NCI-H446 (cell line): ENCODE measurements at regions not wholly inside any gene's neighbourhood (a gene's known extent, or its start where the extent isn't known, plus 50 kb on each side); places are given as distances from the start of the nearest gene placed in this dataset.

Source experiments
- DNase-seq, 2 experiments: peaks; one replicate each; lab custom pipeline; 2025; lab: John Stamatoyannopoulos, UW

DNA sequence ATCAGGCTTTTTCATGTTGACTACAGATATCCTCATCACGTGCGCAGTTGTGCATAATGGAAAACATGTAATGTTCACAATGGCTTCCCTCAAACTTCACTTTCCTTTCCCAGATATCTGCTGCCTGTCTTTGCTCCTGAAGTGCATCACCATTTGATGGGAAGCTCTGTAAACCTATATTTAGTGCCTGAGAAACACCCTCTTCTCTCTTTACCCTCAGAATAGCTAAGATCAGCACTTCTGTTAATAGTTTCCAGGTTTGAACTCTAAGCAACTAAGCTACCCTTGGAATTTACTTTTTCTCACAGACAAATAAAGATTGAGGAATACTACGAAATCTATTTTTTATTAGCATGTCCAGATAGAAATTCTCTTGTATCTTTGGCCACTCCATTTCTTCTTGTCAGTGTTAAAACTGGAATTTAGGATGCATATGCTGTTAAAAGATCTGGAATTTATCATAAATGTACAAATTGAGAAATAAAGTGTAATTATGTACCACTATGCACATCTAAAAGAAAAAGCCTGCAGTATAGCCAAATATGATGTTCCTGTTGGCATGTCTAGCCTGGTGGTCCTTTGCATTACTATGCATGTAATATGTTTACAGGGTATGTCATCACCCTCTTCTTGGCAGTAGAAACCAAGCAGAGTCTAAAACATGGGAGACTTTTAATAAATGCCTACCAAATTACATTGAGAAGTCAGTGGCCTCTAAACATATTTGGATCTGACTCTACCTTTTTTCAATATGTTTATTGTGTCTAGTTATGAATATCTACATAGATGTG lies 278.7 kb downstream of the FIGN start:
- no peak for DNase-seq

GRCh38 chr2:163455815-163456214 lies 280.0 kb downstream of the FIGN start:
- no peak for DNase-seq

DNA sequence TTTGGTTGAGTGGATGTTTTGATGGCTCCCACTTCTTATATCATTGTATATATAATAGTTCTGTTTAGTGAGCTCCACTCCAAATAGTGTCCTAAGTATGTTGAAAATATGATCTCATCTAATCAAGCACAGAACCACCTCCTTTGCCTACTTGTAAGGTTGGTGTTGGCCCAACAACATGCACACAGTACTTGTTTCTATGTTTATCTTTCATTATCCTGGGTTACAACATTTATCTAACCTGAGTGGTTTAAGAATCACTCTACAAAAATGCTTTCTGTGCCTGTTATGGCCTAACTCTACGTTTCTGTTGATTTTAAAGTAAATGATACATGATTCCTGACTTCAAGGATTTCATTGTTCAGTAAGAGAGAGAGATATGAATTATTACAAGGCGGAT lies 281.9 kb downstream of the FIGN start:
- DNase-seq: no peak

- no peak for DNase-seq
Observed at GRCh38 chr2:163441603-163442002, 294.2 kb downstream of the FIGN start.

GRCh38 chr2:163436963-163437362 lies 298.8 kb downstream of the FIGN start:
- DNase-seq: no peak

DNA sequence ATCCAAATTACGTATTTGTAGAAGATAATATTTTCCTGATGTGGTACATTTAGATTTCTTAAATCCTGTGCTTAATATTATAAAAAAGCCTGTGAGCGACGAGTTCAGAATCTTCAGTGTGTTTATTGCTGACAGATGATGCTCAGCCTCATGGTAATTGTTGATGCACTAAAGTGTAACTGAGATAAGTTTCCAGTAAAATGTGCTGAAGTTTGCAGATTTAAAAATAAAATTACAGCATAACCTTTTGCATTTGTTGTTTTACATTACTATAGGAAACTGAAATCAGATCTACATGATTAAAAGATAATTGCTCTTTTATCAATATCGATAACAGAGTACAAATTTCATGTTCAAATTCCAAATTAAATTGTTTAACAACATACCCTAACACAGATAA lies 307.6 kb downstream of the FIGN start:
- DNase-seq: no peak

GRCh38 chr2:163420604-163421003 lies 315.2 kb downstream of the FIGN start:
- DNase-seq: no peak

- DNase-seq: no peak
Observed at GRCh38 chr2:163419000-163419830, 316.6 kb downstream of the FIGN start.

DNA sequence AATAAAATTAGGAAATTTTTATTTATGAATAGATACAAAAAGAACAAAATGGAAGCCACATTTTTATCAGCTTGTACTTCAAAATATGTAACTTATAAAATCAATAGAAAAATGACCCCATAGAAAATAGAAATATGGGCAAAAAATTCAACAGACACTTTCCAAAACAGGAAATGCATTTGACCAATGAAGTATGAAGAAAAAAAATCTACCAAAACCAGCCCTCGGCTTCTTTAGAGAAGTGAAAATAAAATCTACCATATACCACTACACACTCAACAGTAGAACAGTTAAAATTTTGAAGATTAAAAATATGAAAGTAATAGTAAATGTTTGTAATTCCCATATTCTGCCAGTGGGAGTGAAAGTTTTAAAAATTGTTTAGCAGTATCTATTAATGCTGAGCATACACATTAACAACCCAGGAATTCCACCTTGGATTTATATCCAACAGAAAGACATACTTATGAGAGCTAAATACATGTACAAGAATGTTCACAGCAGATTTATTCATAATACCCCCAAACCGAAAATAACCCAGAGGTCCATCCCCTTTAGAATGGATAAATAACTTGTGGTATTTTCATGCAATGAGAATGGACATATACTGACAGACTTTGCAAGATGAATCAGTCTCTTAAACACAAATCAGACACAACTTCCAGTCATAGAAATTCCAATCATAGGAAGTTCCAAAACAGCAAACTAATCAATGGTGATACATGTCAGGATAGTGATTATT lies 318.0 kb downstream of the FIGN start:
- no peak for DNase-seq

GRCh38 chr2:163414121-163414520 lies 321.7 kb downstream of the FIGN start:
- DNase-seq: no peak

- DNase-seq: no peak
Observed at GRCh38 chr2:163407296-163407695, 328.5 kb downstream of the FIGN start.

GRCh38 chr2:163405298-163405697 lies 330.5 kb downstream of the FIGN start:
- no peak for DNase-seq

DNA sequence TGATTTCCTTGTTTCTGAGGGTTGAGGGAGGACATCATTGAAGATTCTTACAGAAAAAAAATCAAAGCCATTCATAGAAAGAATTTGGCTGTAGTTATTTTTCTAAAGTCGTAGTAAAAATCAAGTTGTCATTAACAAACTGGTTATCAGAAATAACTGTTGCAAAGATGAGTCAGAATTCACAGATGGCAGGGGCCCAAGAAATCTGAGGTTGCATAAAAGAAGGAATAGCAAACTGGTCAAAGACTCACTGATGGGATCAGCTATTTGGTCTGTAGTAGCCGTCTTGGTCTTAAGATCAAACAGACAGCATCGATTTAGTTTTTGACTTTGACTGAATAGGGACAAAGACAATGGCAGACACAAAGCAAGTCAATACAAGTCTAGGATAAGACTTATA lies 334.3 kb downstream of the FIGN start:
- peak in 1 of 2 experiments; percentile 15 for DNase-seq

- DNase-seq: no peak
Observed at GRCh38 chr2:163397451-163397850, 338.4 kb downstream of the FIGN start.

- DNase-seq: no peak
Observed at GRCh38 chr2:163395602-163396001, 340.2 kb downstream of the FIGN start.

DNA sequence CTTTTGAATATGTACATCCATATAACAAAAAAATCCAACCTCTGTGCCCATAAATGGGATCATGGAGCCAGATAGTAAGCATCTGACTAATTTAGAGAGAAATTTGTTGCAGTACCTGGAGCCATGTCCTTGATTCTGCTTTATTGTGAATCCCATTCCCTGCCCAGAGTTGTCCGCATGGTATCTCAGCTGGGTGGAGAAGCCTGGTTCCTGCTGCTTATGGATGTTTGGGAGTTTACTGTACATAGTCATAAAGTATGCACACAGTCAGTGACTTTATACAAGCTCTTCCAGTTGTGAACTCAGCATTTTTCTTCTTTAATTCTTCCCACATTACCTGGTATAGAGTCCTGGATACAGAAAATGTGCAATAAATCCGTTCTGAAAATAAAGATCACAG lies 346.0 kb downstream of the FIGN start:
- DNase-seq: no peak

- no peak for DNase-seq
Observed at GRCh38 chr2:163375472-163375871, 360.3 kb downstream of the FIGN start.

GRCh38 chr2:163375070-163375469 lies 360.7 kb downstream of the FIGN start:
- no peak for DNase-seq

GRCh38 chr2:163374282-163374681 lies 361.5 kb downstream of the FIGN start:
- DNase-seq: no peak

GRCh38 chr2:163373496-163373895 lies 362.3 kb downstream of the FIGN start:
- DNase-seq: no peak

GRCh38 chr2:163370169-163370886 lies 365.5 kb downstream of the FIGN start:
- DNase-seq: peak in 1 of 2 experiments; percentile 16

DNA sequence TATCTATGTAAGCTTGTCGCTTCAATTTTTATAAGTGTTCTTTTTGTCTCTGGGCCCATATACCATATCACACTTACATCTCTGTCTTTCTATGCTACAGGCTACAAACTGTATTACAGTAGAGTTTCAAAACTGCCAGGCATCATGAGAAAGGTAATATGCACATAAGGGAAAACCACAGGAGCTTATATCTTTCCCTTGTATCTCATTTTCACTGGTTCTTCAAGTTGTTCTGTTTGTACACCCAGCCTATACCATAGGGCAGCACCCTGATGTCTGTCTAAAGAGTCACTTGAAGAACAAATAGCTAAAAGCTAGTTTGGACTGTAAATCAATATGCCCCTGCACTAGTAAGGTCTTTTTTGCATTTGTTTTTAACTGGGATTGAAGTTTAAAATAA lies 366.7 kb downstream of the FIGN start:
- no peak for DNase-seq
